Erythroblast (primary cell): ENCODE measurements at regions not wholly inside any gene's neighbourhood (a gene's known extent, or its start where the extent isn't known, plus 50 kb on each side); places are given as distances from the start of the nearest gene placed in this dataset.

ENCODE experiments used
- GATA1 ChIP-seq: IDR thresholded peaks from 2 replicates; pipeline ENCODE4 v1.6.1; 2011; ENCODE audit warnings: low read depth, mild to moderate bottlenecking, control low read depth, low read length, moderate library complexity
- POLR2A ChIP-seq: IDR thresholded peaks from 2 replicates; pipeline ENCODE4 v1.6.1; 2011; ENCODE audit warnings: mild to moderate bottlenecking, low read length

DNA sequence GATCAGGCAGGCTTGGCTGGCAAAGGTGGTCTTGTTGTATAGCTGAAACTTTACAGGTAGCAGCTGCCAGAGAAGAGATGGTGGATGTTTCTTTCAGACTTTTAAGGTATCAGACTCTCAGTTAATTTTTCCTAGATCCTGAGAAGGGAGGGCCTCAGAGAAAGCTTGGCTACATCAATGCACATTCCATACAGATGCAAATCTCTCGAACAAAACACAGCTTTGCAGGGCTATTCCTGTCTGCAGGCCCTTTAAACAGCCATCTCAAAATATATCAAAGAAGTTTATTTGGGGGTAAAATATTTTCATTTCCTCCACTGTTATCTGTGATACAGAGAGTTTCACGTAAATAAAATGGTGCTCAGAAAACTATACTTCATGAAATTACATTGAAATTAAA lies 1584.4 kb downstream of the EFNA5 start:
- TF ChIP-seq POLR2A (no peak), GATA1 (no peak)
